ENCODE measurements at regions not wholly inside any gene's neighbourhood (a gene's known extent, or its start where the extent isn't known, plus 50 kb on each side); places are given as distances from the start of the nearest gene placed in this dataset.

DNA sequence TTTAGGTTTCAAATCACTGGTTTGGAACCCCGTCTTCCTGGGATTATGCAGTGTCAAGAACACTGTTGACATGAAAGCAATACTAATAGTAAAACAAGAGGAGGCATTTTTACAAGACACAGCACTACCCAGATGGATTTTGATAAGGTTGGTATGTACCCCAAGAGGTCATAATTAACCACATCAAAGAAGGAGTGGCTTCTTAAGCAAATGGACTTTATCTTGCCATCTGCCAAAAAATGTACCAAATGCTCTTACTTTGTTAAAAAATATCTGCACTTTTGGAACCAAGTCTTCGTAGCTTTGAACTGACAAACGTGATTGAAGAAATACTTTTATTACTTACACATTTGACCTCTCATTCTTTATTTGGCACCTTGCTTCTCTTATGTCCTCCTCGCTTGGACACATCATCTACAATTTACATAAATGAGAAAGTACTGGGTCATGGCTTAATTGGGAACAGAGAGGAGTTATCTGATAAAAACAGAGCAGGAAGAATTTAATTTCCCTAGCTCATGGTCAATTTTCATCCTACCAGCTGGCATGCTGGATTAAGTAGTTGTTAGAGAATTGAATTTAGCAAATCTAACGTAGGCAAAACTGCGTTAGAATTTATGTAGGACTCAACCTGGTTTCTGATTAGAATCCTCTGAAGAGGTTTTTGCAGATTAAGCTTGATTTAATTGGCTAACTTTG is 54.5 kb upstream of the PRICKLE1 start:
- H3K4me1 Mint-ChIP-seq = no peaks in the 10 kb centered on the region
- no CpG with 5 or more reads among the region's 6 CpGs for WGBS (ENCODE audit: insufficient coverage)
- H3K4me3 Mint-ChIP-seq = no peak overlapping the region
- DNase-seq = no peak
- no peaks in the 10 kb centered on the region for H3K9me3 ChIP-seq (replicated peaks in 1 of 2; ENCODE audit: control insufficient read depth in 1 of 2, insufficient read depth in 1 of 2, low read length in 2 of 2)
- H3K79me2 ChIP-seq (ENCODE audit: insufficient read depth, low read length) = no peaks in the 10 kb centered on the region
- no peaks in the 10 kb centered on the region for H4K20me1 ChIP-seq (ENCODE audit: insufficient read depth, low read length)
- H3K27me3 ChIP-seq (ENCODE audit: control insufficient read depth in 2 of 2, insufficient read depth in 2 of 2, low read length in 2 of 2) = no peaks in the 10 kb centered on the region
- H3K4me2 ChIP-seq (replicated peaks; ENCODE audit: extremely low read depth, low read length, poor library complexity, severe bottlenecking) = no peak overlapping the region
- H3K4me1 ChIP-seq (ENCODE audit: control insufficient read depth in 1 of 2, insufficient read depth in 2 of 2, low read length in 2 of 2) = no peaks in the 10 kb centered on the region
- peaks cover 0 to 4% (median 2%) of the 10 kb centered on the region in 7 donors for H3K9me3 Mint-ChIP-seq
- H3K27me3 Mint-ChIP-seq (ENCODE audit: low read depth in 3 of 3) = peaks cover 0 to 4% (median 0%) of the 10 kb centered on the region in 3 donors
- no peak overlapping the region for H3K9ac ChIP-seq (ENCODE audit: insufficient read depth, low read length, poor library complexity, severe bottlenecking)
- intact Hi-C loops (cut with micrococcal nuclease) = no loop called here
- no peak overlapping the region for H3K27ac ChIP-seq (ENCODE audit: low read depth in 1 of 2, low read length in 2 of 2)
- no peak overlapping the region for H3K4me3 ChIP-seq (replicated peaks in 1 of 3; ENCODE audit: low read depth in 2 of 3, low read length in 3 of 3)
- TF ChIP-seq, protein P1, sequence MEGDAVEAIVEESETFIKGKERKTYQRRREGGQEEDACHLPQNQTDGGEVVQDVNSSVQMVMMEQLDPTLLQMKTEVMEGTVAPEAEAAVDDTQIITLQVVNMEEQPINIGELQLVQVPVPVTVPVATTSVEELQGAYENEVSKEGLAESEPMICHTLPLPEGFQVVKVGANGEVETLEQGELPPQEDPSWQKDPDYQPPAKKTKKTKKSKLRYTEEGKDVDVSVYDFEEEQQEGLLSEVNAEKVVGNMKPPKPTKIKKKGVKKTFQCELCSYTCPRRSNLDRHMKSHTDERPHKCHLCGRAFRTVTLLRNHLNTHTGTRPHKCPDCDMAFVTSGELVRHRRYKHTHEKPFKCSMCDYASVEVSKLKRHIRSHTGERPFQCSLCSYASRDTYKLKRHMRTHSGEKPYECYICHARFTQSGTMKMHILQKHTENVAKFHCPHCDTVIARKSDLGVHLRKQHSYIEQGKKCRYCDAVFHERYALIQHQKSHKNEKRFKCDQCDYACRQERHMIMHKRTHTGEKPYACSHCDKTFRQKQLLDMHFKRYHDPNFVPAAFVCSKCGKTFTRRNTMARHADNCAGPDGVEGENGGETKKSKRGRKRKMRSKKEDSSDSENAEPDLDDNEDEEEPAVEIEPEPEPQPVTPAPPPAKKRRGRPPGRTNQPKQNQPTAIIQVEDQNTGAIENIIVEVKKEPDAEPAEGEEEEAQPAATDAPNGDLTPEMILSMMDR (IDR thresholded peaks at IDR 0.05) = no peak
- no peak overlapping the region for H3K27ac Mint-ChIP-seq
- H3K36me3 ChIP-seq (replicated peaks in 1 of 2; ENCODE audit: control insufficient read depth in 1 of 2, insufficient read depth in 2 of 2, low read length in 2 of 2) = no peaks in the 10 kb centered on the region
- no peak overlapping the region for H2AFZ ChIP-seq (ENCODE audit: insufficient read depth, low read depth, low read length, poor library complexity, severe bottlenecking)
- no peaks in the 10 kb centered on the region for H3K36me3 Mint-ChIP-seq

DNA sequence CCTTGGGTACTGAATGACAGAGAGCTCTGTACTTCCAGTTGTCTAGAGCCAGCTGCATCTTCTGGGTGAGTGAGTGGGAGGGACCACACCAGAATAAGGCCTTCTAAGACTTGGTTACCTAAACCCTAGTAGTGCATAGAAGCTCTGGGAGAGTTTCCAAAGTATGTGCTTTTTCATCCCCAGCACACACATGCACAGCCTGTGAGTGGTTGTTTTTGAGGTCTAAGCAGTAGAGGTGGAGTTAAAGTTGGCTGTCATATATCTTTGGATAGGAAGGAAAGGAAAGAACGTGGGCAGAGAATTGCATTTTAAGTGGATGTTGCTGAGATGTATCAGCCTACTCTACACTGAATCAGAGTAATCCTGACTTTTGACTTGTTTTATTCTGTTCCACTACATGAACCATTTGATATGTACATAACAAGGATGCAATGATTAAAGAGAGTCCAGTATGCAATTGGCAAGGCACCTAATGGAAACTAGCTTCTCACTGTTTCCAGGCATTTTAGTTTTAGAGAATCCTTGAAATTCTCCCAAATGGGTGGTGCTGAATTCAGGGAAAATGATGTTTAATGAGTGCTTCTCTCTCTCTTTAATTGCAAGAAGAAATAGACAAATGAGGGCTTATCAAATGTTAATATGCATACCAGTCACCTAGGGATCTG is 51.8 kb upstream of the PRICKLE1 start:
- H3K9me3 Mint-ChIP-seq = peaks cover 0 to 13% (median 3%) of the 10 kb centered on the region in 7 donors
- WGBS (ENCODE audit: insufficient coverage) = no CpG with 5 or more reads among the region's 1 CpG
- H4K20me1 ChIP-seq (ENCODE audit: insufficient read depth, low read length) = no peaks in the 10 kb centered on the region

More for the DNA sequence above, 51.8 kb upstream of the PRICKLE1 start:
- Histone ChIP-seq H3K27me3 (ENCODE audit: control insufficient read depth in 2 of 2, insufficient read depth in 2 of 2, low read length in 2 of 2) (no peaks in the 10 kb centered on the region), H3K27ac (ENCODE audit: low read depth in 1 of 2, low read length in 2 of 2) (no peak overlapping the region), H3K4me3 (replicated peaks in 1 of 3; ENCODE audit: low read depth in 2 of 3, low read length in 3 of 3) (no peak overlapping the region), H3K4me1 (ENCODE audit: control insufficient read depth in 1 of 2, insufficient read depth in 2 of 2, low read length in 2 of 2) (no peaks in the 10 kb centered on the region), H3K9ac (ENCODE audit: insufficient read depth, low read length, poor library complexity, severe bottlenecking) (no peak overlapping the region), H3K4me2 (replicated peaks; ENCODE audit: extremely low read depth, low read length, poor library complexity, severe bottlenecking) (no peak overlapping the region), H3K9me3 (replicated peaks in 1 of 2; ENCODE audit: control insufficient read depth in 1 of 2, insufficient read depth in 1 of 2, low read length in 2 of 2) (no peaks in the 10 kb centered on the region), H3K36me3 (replicated peaks in 1 of 2; ENCODE audit: control insufficient read depth in 1 of 2, insufficient read depth in 2 of 2, low read length in 2 of 2) (no peaks in the 10 kb centered on the region), H3K79me2 (ENCODE audit: insufficient read depth, low read length) (no peaks in the 10 kb centered on the region), H2AFZ (ENCODE audit: insufficient read depth, low read depth, low read length, poor library complexity, severe bottlenecking) (no peak overlapping the region)
- TF ChIP-seq, protein P1 (IDR thresholded peaks at IDR 0.05) = no peak
- Mint-ChIP-seq H3K4me3 (no peak overlapping the region), H3K36me3 (no peaks in the 10 kb centered on the region), H3K4me1 (peaks cover 3% of the 10 kb centered on the region), H3K27me3 (ENCODE audit: low read depth in 3 of 3) (peaks cover 0 to 2% (median 0%) of the 10 kb centered on the region in 3 donors), H3K27ac (no peak overlapping the region)
- DNase-seq = no peak
- intact Hi-C loops (cut with micrococcal nuclease) = no loop called here
